ENCODE measurements at regions not wholly inside any gene's neighbourhood (a gene's known extent, or its start where the extent isn't known, plus 50 kb on each side); places are given as distances from the start of the nearest gene placed in this dataset.
A peak's percentile ranks its signal among the peaks of the same experiment; 100 is the strongest.

DNA sequence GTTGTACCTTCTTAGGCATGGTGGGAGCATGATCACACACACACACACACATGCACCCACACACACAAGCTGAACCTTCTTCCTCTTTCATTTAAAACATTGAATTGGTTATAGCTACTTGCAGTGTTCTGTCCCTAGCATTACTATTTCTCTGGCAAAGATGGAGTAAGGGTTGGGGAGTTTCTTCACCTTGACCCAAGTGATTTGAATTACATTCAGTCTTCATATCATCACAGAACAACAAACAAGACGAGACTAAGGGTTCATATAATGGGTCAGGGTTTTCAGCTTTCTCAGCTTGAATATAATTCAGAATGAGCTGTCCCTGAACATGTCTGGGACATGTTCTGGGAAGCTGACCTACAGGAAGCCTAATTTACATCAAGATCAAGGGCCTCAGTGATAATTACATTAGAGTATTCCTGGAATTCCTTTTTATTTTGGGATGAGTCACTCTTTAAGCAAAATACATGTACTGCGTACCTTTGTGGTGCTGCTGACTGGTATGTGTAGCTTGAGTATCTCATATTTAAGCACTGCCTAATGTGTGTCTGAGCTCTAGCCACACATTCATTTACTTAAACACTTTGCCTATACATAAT lies 213.5 kb upstream of the TMEM229A start:
- Histone ChIP-seq H3K4me2 (ENCODE audit: insufficient read depth in 1 of 2, low read depth in 2 of 2, low read length in 2 of 2) (no peak overlapping the region), H2BK12ac (ENCODE audit: low read depth, low read length) (no peak overlapping the region), H3K27ac (ENCODE audit: low read depth, low read length) (peak overlapping the region; percentile 11; the same call in 1 of the 2 replicates), H4K5ac (ENCODE audit: insufficient read length, low read depth, low read length) (no peak overlapping the region), H2AFZ (ENCODE audit: low read length) (peak overlapping the region; percentile 91; the same call in 1 of the 2 replicates), H4K20me1 (replicated peaks in 1 of 2; ENCODE audit: control insufficient read depth in 1 of 2, insufficient read depth in 2 of 2, low read length in 2 of 2) (no peaks in the 10 kb centered on the region), H3K4me3 (ENCODE audit: extremely low read depth in 1 of 4, insufficient read depth in 2 of 4, low read depth in 3 of 4, low read length in 4 of 4) (no peak overlapping the region), H3K36me3 (ENCODE audit: control insufficient read depth in 2 of 4, insufficient read depth in 4 of 4, low read length in 3 of 4) (no peaks in the 10 kb centered on the region), H3K4ac (replicated peaks; ENCODE audit: insufficient read length, low read depth, low read length) (no peak overlapping the region), H3K79me2 (ENCODE audit: control insufficient read depth in 1 of 2, insufficient read depth in 2 of 2, low read length in 2 of 2) (no peaks in the 10 kb centered on the region), H2BK5ac (ENCODE audit: low read depth, low read length) (peak overlapping the region; percentile 84; the same call in 1 of the 2 replicates), H2AK5ac (ENCODE audit: low read depth, low read length) (no peak overlapping the region), H3K14ac (ENCODE audit: insufficient read length) (no peak overlapping the region), H3K56ac (replicated peaks; ENCODE audit: insufficient read length, low read depth, low read length) (no peak overlapping the region), H3K23me2 (ENCODE audit: low read depth, low read length) (no peaks in the 10 kb centered on the region), H3K23ac (ENCODE audit: insufficient read length) (no peak overlapping the region), H4K8ac (ENCODE audit: extremely low read depth, insufficient read depth, low read length) (no peak overlapping the region), H2BK15ac (ENCODE audit: low read length) (no peak overlapping the region), H3K9ac (replicated peaks in 1 of 4; ENCODE audit: extremely low read depth in 1 of 4, low read depth in 3 of 4, low read length in 3 of 4) (no peak overlapping the region), H3K18ac (ENCODE audit: extremely low read depth, low read length) (no peak overlapping the region), H2BK120ac (replicated peaks; ENCODE audit: low read depth, low read length) (peak overlapping the region; percentile 11), H3K9me3 (ENCODE audit: insufficient read depth in 2 of 2, low read depth in 1 of 2, low read length in 1 of 2) (no peaks in the 10 kb centered on the region), H2BK20ac (ENCODE audit: low read length) (peak overlapping the region; percentile 67; the same call in 1 of the 2 replicates), H3K79me1 (ENCODE audit: low read depth, low read length) (no peaks in the 10 kb centered on the region), H3K4me1 (replicated peaks in 1 of 4; ENCODE audit: control insufficient read depth in 3 of 4, insufficient read depth in 4 of 4, low read length in 3 of 4) (no peaks in the 10 kb centered on the region; a peak in 1 of 7 replicates), H3K27me3 (replicated peaks in 1 of 4; ENCODE audit: control insufficient read depth in 3 of 4, extremely low read depth in 1 of 4, insufficient read depth in 3 of 4, low read length in 3 of 4) (no peaks in the 10 kb centered on the region), H4K91ac (replicated peaks; ENCODE audit: insufficient read length, low read length) (no peak overlapping the region)
- FAIRE-seq, result no peak
- TF ChIP-seq HDAC6 (IDR thresholded peaks at IDR 0.05; ENCODE audit: low read depth, low read length) (no peak), TAF7 (optimal IDR thresholded peaks at IDR 0.05; ENCODE audit: borderline replicate concordance, low read depth, low read length) (no peak), ZNF274 (IDR thresholded peaks at IDR 0.05; ENCODE audit: borderline replicate concordance, extremely low read depth, low read length) (no peak), NANOG (IDR thresholded peaks at IDR 0.05; ENCODE audit: insufficient read depth, low read depth, low read length, poor library complexity, severe bottlenecking) (no peak), SP1 (IDR thresholded peaks at IDR 0.05; ENCODE audit: low read depth, low read length) (no peak), EGR1 (IDR thresholded peaks at IDR 0.05; ENCODE audit: borderline replicate concordance, low read depth, low read length) (no peak), CHD2 (IDR thresholded peaks at IDR 0.05; ENCODE audit: low read length) (no peak), RBBP5 (IDR thresholded peaks at IDR 0.05; ENCODE audit: borderline replicate concordance, low read depth, low read length) (no peak), RAD21 (IDR thresholded peaks at IDR 0.05 in 1 of 2, conservative IDR thresholded peaks at IDR 0.05 in 1 of 2; ENCODE audit: low read depth in 2 of 2, low read length in 2 of 2) (no peak), CREB1 (IDR thresholded peaks at IDR 0.05) (no peak), CHD1 (IDR thresholded peaks at IDR 0.05; ENCODE audit: low read depth, low read length) (no peak)
- 87% methylated on average over 2 of the region's 2 CpGs; no CpG with 5 or more reads in 1 of the 2 experiments for WGBS, 2 experiments (ENCODE audit: extremely low coverage in 1 of 2, insufficient coverage in 1 of 2, insufficient read length in 1 of 2, insufficient replicate concordance in 2 of 2, low coverage in 1 of 2, low lambda C conversion rate in 2 of 2, missing lambda C conversion rate in 1 of 2)
- ChIA-PET CTCF (ENCODE audit: partially characterized antibody) (interaction anchor here (1.2 kb wide), 1 partner anchor 29 kb away, joined by 6 read pairs; no protein-coding TSS in a partner anchor), POLR2A (ENCODE audit: partially characterized antibody) (no interaction called here)
- no peak for DNase-seq (ENCODE audit: low read depth in 1 of 2, low spot score in 2 of 2)
